SK-N-SH (cell line): ENCODE measurements at regions not wholly inside any gene's neighbourhood (a gene's known extent, or its start where the extent isn't known, plus 50 kb on each side); places are given as distances from the start of the nearest gene placed in this dataset.

Experiments used
- CTCF ChIA-PET: fragments of 300-600, 350-600 bp; formaldehyde crosslinking; extraction: SDS; loops from one replicate; lab custom pipeline; 2021; lab: Yijun Ruan, JAX
- POLR2A ChIA-PET: fragments of 350-600 bp; sonication (Branson Sonifier 250); formaldehyde crosslinking; extraction: SDS; loops from one replicate; lab custom pipeline; 2020; ENCODE audit warnings: antibody characterized with exemption, inconsistent platforms; lab: Yijun Ruan, JAX
- DNase-seq: peaks from one replicate; pipeline ENCODE4 v3.0.0; 2012
- H2AFZ ChIP-seq: fragments of 200-600 bp; sonication (generic); 2 replicates; pipeline ENCODE4 v1.8.1; 2016; ENCODE audit warnings: antibody characterized with exemption, mild to moderate bottlenecking, low read depth
- H3F3A ChIP-seq: fragments of 200-600 bp; sonication (generic); replicated peaks from 2 replicates; pipeline ENCODE3; 2016; ENCODE audit warnings: antibody characterized with exemption, mild to moderate bottlenecking; ENCODE audit not compliant: insufficient read depth
- H3K27ac ChIP-seq, 2 experiments: fragments of 200-500 bp in 1 of 2; fragments of 200-600 bp in 1 of 2; sonication (Bioruptor generic) in 1 of 2; sonication (generic), shearing (Covaris generic) in 1 of 2; 2 replicates each; pipeline versions ENCODE4 v1.5.1 to v1.6.1; 2014 to 2016; ENCODE audit warnings: low read depth in 2 of 2, inconsistent platforms in 1 of 2, low read length in 1 of 2, mild to moderate bottlenecking in 1 of 2, mixed read lengths in 1 of 2
- H3K27me3 ChIP-seq: fragments of 200-600 bp; sonication (generic), shearing (Covaris generic); 2 replicates; pipeline ENCODE4 v1.6.1; 2016; ENCODE audit warnings: mixed run types; ENCODE audit not compliant: insufficient read depth
- H3K36me3 ChIP-seq, 2 experiments: fragments of 200-500 bp in 1 of 2; fragments of 200-600 bp in 1 of 2; sonication (Bioruptor generic) in 1 of 2; sonication (generic) in 1 of 2; replicated peaks in 1 of 2; 2 replicates each; pipeline versions ENCODE3 to v1.5.1; 2014 to 2016; ENCODE audit warnings: low read length in 1 of 2, mild to moderate bottlenecking in 1 of 2; ENCODE audit not compliant: insufficient read depth in 2 of 2, control insufficient read depth in 1 of 2
- H3K4me1 ChIP-seq, 2 experiments: fragments of 200-500 bp in 1 of 2; fragments of 200-600 bp in 1 of 2; sonication (Bioruptor generic) in 1 of 2; sonication (generic), shearing (Covaris generic) in 1 of 2; 2 replicates each; pipeline versions ENCODE4 v1.5.1 to v1.6.1; 2014 to 2016; ENCODE audit warnings: low read depth in 1 of 2, low read length in 1 of 2, mixed run types in 1 of 2; ENCODE audit not compliant: insufficient read depth in 2 of 2, control insufficient read depth in 1 of 2
- H3K4me2 ChIP-seq: fragments of 200-600 bp; sonication (generic), shearing (Covaris generic); 2 replicates; pipeline ENCODE4 v1.6.1; 2017; ENCODE audit warnings: mixed run types
- H3K4me3 ChIP-seq, 2 experiments: fragments of 200-500 bp in 1 of 2; fragments of 200-600 bp in 1 of 2; sonication (Bioruptor generic) in 1 of 2; sonication (generic), shearing (Covaris generic) in 1 of 2; 2 replicates each; pipeline versions ENCODE4 v1.5.1 to v1.8.1; 2014 to 2016; ENCODE audit warnings: low read depth in 2 of 2, inconsistent platforms in 1 of 2, low read length in 1 of 2, mild to moderate bottlenecking in 1 of 2, mixed read lengths in 1 of 2, moderate library complexity in 1 of 2
- H3K79me2 ChIP-seq: fragments of 200-600 bp; sonication (generic); 2 replicates; pipeline ENCODE4 v1.8.1; 2017; ENCODE audit warnings: mild to moderate bottlenecking; ENCODE audit not compliant: insufficient read depth
- H3K9ac ChIP-seq: fragments of 200-600 bp; sonication (generic); 2 replicates; pipeline ENCODE4 v1.6.1; 2017; ENCODE audit warnings: mixed run types
- H3K9me2 ChIP-seq: fragments of 200-600 bp; sonication (generic); 2 replicates; pipeline ENCODE4 v1.6.1; 2017; ENCODE audit warnings: mixed run types
- H3K9me3 ChIP-seq: fragments of 200-600 bp; sonication (generic); 2 replicates; pipeline ENCODE4 v1.6.1; 2017; ENCODE audit warnings: mixed run types, mild to moderate bottlenecking, moderate library complexity
- H4K20me1 ChIP-seq: fragments of 200-600 bp; sonication (generic); 2 replicates; pipeline ENCODE4 v1.6.1; 2017; ENCODE audit warnings: mild to moderate bottlenecking, mixed run types; ENCODE audit not compliant: insufficient read depth
- EP300 ChIP-seq, 2 experiments: IDR thresholded peaks; 2 replicates each; pipeline versions ENCODE4 v1.4.0 to v1.6.1; 2012; ENCODE audit warnings: borderline replicate concordance in 1 of 2, low read depth in 1 of 2, low read length in 1 of 2
- GABPA ChIP-seq: IDR thresholded peaks from 2 replicates; pipeline ENCODE4 v1.4.0; 2012; ENCODE audit warnings: low read depth, mild to moderate bottlenecking
- GATA2 ChIP-seq: sonication (generic); formaldehyde crosslinking; IDR thresholded peaks from 2 replicates; pipeline ENCODE4 v1.5.0; 2020; ENCODE audit warnings: mild to moderate bottlenecking, missing genetic modification reagents
- JUND ChIP-seq: IDR thresholded peaks from 2 replicates; pipeline ENCODE4 v1.4.0; 2012
- MEF2A ChIP-seq: IDR thresholded peaks from 2 replicates; pipeline ENCODE4 v1.4.0; 2012; ENCODE audit warnings: low read depth, borderline replicate concordance
- MXI1 ChIP-seq: IDR thresholded peaks from 2 replicates; pipeline ENCODE4 v1.6.1; 2012; ENCODE audit warnings: mild to moderate bottlenecking, low read depth, low read length, improper control_type of control experiment
- NFIC ChIP-seq: IDR thresholded peaks from 2 replicates; pipeline ENCODE4 v1.4.0; 2012; ENCODE audit warnings: borderline replicate concordance
- NRF1 ChIP-seq: IDR thresholded peaks from 2 replicates; pipeline ENCODE4 v1.6.1; 2012; ENCODE audit warnings: low read depth, mild to moderate bottlenecking, low read length
- RAD21 ChIP-seq: IDR thresholded peaks from 2 replicates; pipeline ENCODE4 v1.6.1; 2012; ENCODE audit warnings: mild to moderate bottlenecking, low read length
- RCOR1 ChIP-seq: fragments of 150-350 bp; IDR thresholded peaks from 2 replicates; pipeline ENCODE4 v1.6.1; 2017; ENCODE audit warnings: antibody characterized with exemption, low read length
- RXRA ChIP-seq: IDR thresholded peaks from 2 replicates; pipeline ENCODE4 v1.4.0; 2012; ENCODE audit warnings: low read depth, mild to moderate bottlenecking, borderline replicate concordance
- SIN3A ChIP-seq: IDR thresholded peaks from 2 replicates; pipeline ENCODE4 v1.6.1; 2012; ENCODE audit warnings: low read depth, mild to moderate bottlenecking, low read length, moderate library complexity, borderline replicate concordance
- SMC3 ChIP-seq: IDR thresholded peaks from 2 replicates; pipeline ENCODE4 v1.6.1; 2012; ENCODE audit warnings: low read depth, low read length, improper control_type of control experiment
- TCF12 ChIP-seq: IDR thresholded peaks from 2 replicates; pipeline ENCODE4 v1.4.0; 2012
- YY1 ChIP-seq: IDR thresholded peaks from 2 replicates; pipeline ENCODE4 v1.4.0; 2012; ENCODE audit warnings: low read depth, mild to moderate bottlenecking
- WGBS: methylation state at CpG from one replicate; pipeline ENCODE4 v1.1.6; 2017; ENCODE audit warnings: low lambda C conversion rate; 5-methylcytosine and 5-hydroxymethylcytosine counted together
- TF ChIP-seq, protein P1 (sequence below): IDR thresholded peaks from 2 replicates; pipeline ENCODE4 v1.4.0; 2012; ENCODE audit warnings: low read depth, borderline replicate concordance
- TF ChIP-seq, protein P2 (sequence below): IDR thresholded peaks from 2 replicates; pipeline ENCODE4 v1.4.0; 2012; ENCODE audit warnings: low read depth
- TF ChIP-seq, protein P3 (sequence below): IDR thresholded peaks from 2 replicates; pipeline ENCODE4 v1.6.1; 2012; ENCODE audit warnings: mild to moderate bottlenecking, low read depth, low read length, moderate library complexity
- TF ChIP-seq, protein P4 (sequence below): IDR thresholded peaks from 2 replicates; pipeline ENCODE4; 2012
- TF ChIP-seq, protein P5 (sequence below): fragments of 150-350 bp; IDR thresholded peaks from 2 replicates; pipeline ENCODE4 v1.6.1; 2017; ENCODE audit warnings: antibody characterized with exemption, low read length, low read depth, borderline replicate concordance

DNA sequence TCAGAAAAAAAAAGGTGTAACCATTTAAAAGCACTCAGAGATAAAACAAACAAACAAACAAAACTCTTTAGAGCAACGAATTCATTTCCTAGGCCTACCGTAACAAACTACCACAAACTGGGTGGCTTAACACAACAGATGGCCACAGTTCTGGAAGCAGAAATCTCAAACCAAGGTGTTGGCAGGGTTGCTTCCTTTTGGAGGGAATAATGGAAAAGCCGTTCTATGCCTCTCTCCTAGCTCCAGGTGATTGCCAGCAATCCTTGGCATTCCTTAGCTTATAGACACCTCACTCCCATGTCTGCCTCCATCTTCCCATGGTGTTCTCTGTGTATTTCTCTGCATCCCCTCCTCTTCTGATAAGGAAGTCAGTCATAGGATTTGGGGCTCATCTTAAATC lies 200.4 kb downstream of the RAB38 start (continued):
- TF ChIP-seq, protein P1, sequence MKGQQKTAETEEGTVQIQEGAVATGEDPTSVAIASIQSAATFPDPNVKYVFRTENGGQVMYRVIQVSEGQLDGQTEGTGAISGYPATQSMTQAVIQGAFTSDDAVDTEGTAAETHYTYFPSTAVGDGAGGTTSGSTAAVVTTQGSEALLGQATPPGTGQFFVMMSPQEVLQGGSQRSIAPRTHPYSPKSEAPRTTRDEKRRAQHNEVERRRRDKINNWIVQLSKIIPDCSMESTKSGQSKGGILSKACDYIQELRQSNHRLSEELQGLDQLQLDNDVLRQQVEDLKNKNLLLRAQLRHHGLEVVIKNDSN: no peak
- no peak for TF ChIP-seq YY1

DNA sequence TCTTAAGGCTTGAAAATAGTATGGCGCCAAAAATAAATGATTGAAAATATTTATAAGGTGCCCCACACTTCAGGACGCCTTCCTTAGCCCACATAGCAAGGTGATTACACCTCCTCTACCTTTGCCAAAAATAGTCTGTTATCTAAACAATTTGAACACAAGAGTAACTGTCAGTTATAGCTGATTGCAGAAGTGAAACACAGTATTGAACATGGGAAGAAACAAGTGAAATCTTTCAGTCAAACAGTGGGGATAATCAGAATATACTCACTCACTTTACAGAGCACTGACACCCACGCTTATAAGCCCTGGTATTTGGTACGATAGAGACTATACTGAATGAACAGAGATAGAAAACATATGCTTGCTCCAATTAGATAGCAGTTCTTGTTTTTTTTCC lies 203.1 kb downstream of the RAB38 start:
- H3F3A ChIP-seq: no peaks in the 10 kb centered on the region
- no peaks in the 10 kb centered on the region for H3K4me1 ChIP-seq
- WGBS: 10% methylated on average over 4 of the region's 4 CpGs
- no peak overlapping the region for H2AFZ ChIP-seq
- POLR2A ChIA-PET: no interaction called here
- no peaks in the 10 kb centered on the region for H3K9me3 ChIP-seq
- DNase-seq: no peak
- no peaks in the 10 kb centered on the region for H3K36me3 ChIP-seq
- no peaks in the 10 kb centered on the region for H3K79me2 ChIP-seq
- H3K27ac ChIP-seq: no peak overlapping the region
- no peaks in the 10 kb centered on the region for H3K9me2 ChIP-seq
- H3K4me2 ChIP-seq: no peak overlapping the region
- no peak overlapping the region for H3K9ac ChIP-seq
- CTCF ChIA-PET: interaction anchor here (0.8 to 1.7 kb wide), 2 partner anchors 39 to 572 kb away, joined by 3 read pairs; no protein-coding TSS in a partner anchor
- no peaks in the 10 kb centered on the region for H4K20me1 ChIP-seq
- no peak overlapping the region for H3K4me3 ChIP-seq
- no peak for TF ChIP-seq GABPA
- TF ChIP-seq, protein P2, sequence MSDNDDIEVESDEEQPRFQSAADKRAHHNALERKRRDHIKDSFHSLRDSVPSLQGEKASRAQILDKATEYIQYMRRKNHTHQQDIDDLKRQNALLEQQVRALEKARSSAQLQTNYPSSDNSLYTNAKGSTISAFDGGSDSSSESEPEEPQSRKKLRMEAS: no peak
- H3K27me3 ChIP-seq: no peaks in the 10 kb centered on the region; the same call in 1 of the 2 replicates

DNA sequence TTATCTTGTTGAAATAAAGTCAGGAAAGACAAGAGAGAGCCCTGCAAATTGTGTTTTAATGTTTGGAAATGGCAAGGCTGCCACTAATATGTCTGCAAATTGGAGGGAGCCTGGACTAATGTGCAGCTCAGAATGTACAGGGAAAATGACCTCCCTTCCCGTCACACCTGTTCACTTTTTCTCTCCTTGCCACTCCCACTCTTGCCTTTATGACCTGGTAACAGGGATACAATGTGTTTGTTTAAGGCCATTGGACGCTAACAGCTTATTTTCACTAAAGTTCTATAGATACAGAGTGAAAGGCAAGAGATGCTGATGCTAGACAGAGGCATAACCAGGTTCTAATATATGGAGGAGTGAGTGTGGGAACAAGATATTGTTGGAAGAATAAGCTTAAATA lies 203.9 kb downstream of the RAB38 start:
- H3K4me2 ChIP-seq: no peak overlapping the region
- ChIA-PET POLR2A (no interaction called here), CTCF (interaction anchor here (0.8 to 1.7 kb wide), 3 partner anchors 40 to 573 kb away, joined by 3 read pairs; no protein-coding TSS in a partner anchor)
- H3K79me2 ChIP-seq: no peaks in the 10 kb centered on the region
- no peaks in the 10 kb centered on the region for H4K20me1 ChIP-seq
- no peaks in the 10 kb centered on the region for H3K36me3 ChIP-seq
- no peak overlapping the region for H3K4me3 ChIP-seq
- H3K9me3 ChIP-seq: no peaks in the 10 kb centered on the region
- H3K9me2 ChIP-seq: no peaks in the 10 kb centered on the region
- TF ChIP-seq GABPA (no peak), EP300 (IDR thresholded peaks at IDR 0.05; ENCODE audit: borderline replicate concordance in 1 of 2, low read depth in 1 of 2, low read length in 1 of 2) (no peak), SIN3A (no peak), SMC3 (no peak), NFIC (no peak), MEF2A (no peak), RXRA (no peak), GATA2 (CRISPR knock-in tag) (no peak), TCF12 (no peak), RAD21 (no peak), YY1 (no peak), NRF1 (no peak), JUND (no peak), RCOR1 (no peak), MXI1 (no peak)
- TF ChIP-seq, protein P3, sequence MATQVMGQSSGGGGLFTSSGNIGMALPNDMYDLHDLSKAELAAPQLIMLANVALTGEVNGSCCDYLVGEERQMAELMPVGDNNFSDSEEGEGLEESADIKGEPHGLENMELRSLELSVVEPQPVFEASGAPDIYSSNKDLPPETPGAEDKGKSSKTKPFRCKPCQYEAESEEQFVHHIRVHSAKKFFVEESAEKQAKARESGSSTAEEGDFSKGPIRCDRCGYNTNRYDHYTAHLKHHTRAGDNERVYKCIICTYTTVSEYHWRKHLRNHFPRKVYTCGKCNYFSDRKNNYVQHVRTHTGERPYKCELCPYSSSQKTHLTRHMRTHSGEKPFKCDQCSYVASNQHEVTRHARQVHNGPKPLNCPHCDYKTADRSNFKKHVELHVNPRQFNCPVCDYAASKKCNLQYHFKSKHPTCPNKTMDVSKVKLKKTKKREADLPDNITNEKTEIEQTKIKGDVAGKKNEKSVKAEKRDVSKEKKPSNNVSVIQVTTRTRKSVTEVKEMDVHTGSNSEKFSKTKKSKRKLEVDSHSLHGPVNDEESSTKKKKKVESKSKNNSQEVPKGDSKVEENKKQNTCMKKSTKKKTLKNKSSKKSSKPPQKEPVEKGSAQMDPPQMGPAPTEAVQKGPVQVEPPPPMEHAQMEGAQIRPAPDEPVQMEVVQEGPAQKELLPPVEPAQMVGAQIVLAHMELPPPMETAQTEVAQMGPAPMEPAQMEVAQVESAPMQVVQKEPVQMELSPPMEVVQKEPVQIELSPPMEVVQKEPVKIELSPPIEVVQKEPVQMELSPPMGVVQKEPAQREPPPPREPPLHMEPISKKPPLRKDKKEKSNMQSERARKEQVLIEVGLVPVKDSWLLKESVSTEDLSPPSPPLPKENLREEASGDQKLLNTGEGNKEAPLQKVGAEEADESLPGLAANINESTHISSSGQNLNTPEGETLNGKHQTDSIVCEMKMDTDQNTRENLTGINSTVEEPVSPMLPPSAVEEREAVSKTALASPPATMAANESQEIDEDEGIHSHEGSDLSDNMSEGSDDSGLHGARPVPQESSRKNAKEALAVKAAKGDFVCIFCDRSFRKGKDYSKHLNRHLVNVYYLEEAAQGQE: no peak
- TF ChIP-seq, protein P4, sequence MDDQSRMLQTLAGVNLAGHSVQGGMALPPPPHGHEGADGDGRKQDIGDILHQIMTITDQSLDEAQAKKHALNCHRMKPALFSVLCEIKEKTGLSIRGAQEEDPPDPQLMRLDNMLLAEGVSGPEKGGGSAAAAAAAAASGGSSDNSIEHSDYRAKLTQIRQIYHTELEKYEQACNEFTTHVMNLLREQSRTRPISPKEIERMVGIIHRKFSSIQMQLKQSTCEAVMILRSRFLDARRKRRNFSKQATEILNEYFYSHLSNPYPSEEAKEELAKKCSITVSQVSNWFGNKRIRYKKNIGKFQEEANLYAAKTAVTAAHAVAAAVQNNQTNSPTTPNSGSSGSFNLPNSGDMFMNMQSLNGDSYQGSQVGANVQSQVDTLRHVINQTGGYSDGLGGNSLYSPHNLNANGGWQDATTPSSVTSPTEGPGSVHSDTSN: no peak
- TF ChIP-seq, protein P5, sequence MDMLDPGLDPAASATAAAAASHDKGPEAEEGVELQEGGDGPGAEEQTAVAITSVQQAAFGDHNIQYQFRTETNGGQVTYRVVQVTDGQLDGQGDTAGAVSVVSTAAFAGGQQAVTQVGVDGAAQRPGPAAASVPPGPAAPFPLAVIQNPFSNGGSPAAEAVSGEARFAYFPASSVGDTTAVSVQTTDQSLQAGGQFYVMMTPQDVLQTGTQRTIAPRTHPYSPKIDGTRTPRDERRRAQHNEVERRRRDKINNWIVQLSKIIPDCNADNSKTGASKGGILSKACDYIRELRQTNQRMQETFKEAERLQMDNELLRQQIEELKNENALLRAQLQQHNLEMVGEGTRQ: no peak
- no peaks in the 10 kb centered on the region for H3F3A ChIP-seq
- no peaks in the 10 kb centered on the region for H3K4me1 ChIP-seq
- H3K27me3 ChIP-seq: no peaks in the 10 kb centered on the region; the same call in 1 of the 2 replicates
- no peak overlapping the region for H2AFZ ChIP-seq
- no peak overlapping the region for H3K9ac ChIP-seq
- 4% methylated on average over 2 of the region's 2 CpGs for WGBS
- DNase-seq: no peak
- no peak overlapping the region for H3K27ac ChIP-seq
